Activated CD4-positive, alpha-beta T cell treated with anti-CD3 and anti-CD28 coated beads, Interleukin-2, amount 50 U/mL, for 16 hours (primary cell): ENCODE measurements at regions not wholly inside any gene's neighbourhood (a gene's known extent, or its start where the extent isn't known, plus 50 kb on each side); places are given as distances from the start of the nearest gene placed in this dataset.
"Not testable (repeated sequence)": the region's sequence is repeated elsewhere in the genome, so short reads cannot be mapped to it uniquely, and the experiment has no call there.

Experiments used
- DNase-seq: peaks from one replicate; pipeline ENCODE4 v3.0.0-alpha.2; 2020

DNA sequence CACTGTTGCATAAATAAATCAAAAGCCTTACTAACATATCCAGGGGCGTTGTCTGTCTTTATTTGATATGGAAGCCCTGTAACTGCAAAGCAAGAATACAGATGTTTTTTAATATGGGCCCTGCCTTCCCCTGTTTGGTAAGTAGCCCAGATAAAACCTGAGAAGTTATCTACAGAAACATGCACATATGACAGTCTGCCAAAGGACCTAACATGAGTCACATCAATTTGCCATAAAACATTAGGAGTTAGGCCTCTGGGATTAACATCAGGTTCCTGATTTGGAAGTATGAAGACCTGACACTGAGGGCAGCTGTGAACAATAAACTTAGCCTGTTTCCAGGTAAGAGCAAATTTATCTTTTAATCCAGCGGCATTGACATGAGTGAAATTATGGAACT is 1588.8 kb downstream of the REEP3 start:
- DNase-seq: no peak

DNA sequence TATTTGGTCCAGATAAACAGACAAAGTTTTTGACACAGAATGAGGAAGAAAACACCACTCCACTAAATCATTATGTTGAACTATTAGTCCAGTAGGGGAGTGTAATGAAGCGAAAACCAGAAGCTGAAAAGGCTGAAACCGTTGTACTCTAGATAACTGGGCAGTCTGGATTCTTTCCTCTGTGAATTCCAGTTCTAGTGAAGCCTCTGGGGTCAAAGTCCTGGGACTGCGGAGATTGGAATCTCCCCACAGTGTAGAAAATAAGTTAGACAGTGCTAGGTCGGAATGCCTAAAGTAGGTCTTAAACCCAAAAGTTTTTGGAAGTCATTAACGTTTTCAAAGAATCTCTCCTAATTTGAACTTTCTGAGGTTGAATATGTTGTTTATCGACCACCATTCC is 1589.9 kb downstream of the REEP3 start:
- DNase-seq: not testable (repeated sequence)

DNA sequence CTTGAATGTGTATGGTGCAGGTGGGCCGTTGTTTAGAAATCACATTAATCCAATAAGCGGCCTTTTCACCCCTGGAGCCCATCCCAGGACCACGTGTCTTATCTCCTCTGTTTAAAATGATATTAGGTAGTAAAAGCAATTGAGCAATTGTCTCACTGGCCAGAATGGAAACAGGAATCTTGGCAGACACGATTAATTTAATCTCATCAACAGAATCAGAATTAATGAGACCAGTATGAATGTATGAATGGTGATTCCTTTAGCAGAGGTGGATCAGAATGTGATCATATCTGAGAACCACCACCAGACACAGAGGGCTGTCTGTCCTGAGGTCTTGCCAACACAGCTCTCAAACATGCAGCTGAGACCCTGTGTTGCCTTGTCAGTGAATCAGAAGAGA is 1591.4 kb downstream of the REEP3 start:
- DNase-seq: no peak

DNA sequence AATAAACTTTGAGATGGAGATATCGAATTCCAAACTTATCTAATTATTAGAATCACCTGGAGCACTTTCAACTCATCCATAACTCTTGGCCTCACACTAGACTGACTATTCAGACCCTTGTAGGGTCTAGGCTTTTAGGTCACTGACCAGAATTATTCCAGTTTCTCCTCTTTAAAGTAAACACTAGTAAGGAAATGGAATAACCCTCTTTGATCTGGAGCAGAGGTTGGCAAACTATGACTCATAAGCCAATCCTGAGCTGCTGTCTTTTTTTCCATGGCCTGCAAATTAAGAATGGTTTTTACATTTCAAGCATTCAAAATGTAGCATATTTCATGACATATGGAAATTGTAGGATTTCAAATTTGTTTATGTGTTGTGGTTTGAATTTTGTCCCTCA is 1601.9 kb downstream of the REEP3 start:
- no peak for DNase-seq

DNA sequence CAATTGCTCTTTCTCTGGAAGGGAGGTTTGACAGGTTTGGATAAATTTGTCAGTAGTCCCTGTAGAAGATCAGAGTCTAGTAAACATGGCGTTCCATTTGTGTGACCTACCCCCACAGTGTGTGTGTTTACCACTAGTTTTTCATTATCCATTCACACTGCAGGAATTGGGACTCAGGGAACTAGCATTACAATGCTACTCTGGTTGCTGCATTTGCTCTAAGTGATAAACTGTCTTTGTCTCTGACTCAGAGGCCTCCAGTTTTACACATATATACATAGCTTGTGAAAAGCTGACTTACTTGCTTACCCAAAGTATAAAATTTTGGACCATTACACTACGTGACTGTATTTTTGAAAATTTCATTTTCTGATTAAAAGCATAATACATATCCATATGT is 1604.0 kb downstream of the REEP3 start:
- no peak for DNase-seq

DNA sequence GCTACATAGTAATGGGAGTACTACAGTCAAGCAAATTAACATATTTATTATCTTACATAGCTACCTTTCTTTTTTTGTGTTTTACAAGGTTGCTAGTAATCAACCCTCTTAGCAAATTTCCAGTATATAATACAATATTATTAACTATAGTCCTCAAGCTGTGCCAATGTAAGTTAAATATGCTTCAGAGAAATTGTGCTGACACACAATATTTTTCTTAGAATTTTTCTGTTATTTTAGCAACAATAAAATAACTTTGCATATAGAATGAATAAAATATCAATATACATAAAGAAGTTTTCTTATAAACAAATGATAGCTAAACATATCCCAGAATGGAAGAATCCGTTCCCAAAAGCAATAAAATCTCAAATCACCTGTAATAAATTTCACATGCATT is 1605.1 kb downstream of the REEP3 start:
- no peak for DNase-seq

DNA sequence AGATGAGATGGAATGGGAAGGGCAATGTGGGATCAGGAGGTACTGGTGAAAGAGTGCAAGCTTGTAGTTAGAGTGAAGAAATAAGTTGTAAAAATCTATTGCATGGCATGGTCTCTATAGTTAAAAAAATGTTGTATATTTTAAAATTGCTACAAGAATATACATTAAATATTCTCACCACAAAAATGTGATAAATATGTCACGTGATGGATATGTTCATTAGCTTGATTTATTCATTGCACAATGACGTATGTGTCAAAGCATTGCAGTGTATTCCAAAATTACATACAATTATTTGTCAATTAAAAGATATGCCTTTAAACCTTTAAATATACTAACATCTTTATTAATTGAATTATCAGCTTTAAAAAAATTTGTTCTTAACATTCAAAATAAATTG is 1607.1 kb downstream of the REEP3 start:
- DNase-seq: no peak

DNA sequence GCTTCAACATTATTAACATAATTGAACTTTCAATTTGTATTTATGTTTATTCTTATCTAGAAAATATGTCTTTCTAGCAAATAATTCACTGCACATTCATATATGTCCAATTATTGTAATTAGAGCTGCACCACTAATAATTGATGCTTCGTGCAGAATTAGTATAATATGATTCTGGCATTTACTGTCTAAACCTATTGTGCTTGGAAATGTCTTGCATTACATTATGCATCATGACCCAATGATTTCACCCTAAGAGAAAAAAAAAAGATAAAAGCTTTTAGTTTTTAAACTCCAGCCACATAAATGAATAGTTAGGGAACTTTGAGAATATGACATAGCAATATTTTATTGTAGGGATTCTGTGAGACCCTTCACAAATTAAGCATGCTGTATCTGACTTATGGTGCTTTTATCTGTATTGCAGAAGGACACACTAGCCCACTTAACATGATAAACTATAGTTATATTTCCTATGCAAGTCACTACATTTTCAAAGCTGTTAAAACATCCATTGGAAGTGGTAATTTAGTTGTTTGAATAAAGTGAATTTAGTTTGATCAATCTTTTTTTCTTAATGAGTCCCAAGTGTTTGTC is 1609.1 kb downstream of the REEP3 start:
- DNase-seq: no peak

DNA sequence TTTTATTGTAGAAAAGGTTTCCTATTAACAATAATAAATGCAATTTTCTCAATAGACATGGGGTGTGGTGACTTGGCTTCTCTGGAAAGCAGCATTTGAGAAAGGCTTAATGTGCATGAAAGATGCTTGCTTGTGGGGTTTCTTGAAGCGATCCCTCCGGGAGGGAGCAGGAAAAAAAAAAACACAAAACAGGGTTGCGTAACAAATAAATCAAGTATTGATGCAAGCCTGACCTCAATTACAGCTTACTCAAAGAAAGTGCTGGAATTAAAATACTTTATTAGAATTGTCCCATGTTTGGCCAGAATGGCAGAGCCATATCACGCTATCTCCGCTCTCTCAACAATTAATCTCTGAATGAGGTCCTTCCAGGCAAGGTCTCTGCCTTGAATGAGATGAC is 1612.5 kb downstream of the REEP3 start:
- DNase-seq: no peak

DNA sequence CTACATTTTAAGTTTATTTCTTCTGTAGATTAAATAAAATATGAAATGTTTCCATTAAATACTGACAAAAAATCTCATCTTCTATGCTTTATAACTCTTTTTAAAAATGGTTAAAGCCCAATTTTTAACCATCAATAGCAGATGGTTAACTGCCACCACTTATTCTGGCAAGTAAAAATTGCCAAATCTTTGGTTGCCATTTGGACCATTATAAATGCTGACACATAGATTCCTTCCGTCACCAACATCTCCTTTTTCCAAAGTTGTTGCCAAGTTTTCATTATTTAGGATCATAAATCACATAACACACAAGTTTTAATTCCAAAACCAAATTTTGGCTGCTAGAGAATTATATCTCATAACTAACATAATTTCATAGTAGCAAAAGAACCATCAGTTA is 1614.3 kb downstream of the REEP3 start:
- DNase-seq: no peak

DNA sequence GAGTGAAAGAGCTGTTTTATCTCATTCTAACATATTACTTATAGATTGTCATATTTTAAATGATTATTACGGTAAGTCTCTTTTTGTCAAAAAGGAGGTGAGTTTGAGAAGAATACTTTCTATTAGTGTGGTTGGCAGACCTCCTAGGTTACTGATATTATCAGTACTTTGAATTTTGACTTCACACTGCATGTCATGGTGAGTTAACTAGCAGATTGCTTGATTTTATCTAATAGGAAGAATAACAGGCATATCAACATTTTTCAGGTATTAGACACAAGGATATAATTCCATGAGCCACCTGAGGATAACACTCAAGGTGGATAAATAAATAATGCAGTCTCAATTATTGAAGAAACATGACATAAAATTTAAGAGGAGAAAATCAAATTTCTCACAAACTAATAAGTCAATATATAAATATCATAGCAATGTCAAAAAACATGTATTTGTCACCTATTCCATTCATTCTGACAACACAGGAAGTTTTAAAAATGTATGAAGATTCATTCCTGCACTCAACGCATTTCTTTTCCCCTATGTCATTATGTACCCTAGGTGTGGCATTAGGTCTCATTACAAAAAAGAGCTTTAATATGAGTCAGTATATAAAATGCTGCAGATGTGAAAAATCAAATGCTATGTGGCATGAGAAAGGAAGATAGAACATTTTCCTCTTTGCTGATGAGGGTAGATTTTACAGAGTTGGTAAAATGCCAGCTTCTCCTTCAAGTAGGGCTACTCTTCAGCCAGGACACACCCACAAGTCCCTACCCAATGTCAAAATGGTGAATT is 1621.6 kb downstream of the REEP3 start:
- DNase-seq: no peak

DNA sequence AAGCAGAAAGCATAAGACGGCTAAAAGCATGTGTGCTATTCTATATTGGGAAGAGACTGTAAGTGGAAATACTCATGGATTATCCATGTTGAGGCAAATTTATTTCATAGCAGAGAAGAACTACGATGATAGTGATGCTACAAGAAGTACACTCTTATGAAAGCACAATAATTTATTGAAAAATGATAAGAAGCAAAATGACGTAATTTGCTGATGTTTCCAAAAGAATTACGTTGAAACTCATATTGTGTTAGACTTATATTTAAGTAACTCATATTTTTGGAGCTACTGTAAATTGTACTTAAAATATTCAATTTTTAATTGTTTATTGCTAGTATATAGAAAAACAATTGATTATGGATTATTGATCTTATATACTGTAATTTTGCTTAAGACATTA is 1622.5 kb downstream of the REEP3 start:
- no peak for DNase-seq

DNA sequence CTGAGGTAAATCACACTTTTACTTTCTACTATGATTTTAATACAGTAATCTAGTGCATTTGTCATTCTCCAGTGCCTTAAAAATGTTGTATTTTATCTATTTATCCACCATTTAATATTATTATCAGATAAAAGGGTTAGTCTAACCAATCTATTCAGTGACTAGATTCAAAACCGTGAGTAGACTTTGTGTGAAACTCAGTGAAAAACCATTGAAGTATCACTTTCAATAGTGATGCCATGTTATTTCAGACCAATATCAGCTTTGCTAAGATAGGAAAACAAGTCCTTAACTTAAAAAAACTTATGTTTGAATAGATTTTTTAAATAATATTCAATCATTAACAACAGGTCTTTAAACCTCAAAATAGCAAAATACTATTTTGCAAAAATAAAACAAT is 1628.7 kb downstream of the REEP3 start:
- DNase-seq: no peak

DNA sequence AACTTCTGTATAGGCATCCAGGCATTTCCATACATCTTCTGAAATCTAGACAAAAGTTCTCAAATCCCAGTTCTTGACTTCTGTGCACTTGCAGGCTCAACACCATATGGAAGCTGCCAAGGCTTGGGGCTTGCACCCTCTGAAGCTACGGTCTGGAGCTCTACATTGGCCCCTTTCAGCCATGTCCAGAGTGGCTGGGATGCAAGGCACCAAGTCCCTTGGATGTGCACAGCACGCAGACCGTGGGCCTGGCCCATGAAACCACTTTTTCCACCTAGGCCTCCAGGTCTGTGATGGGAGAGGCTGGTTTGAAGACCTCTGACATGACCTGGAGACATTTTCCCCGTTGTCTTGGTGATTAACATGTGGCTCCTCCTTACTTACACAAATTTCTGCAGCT is 1645.1 kb downstream of the REEP3 start:
- no peak for DNase-seq

DNA sequence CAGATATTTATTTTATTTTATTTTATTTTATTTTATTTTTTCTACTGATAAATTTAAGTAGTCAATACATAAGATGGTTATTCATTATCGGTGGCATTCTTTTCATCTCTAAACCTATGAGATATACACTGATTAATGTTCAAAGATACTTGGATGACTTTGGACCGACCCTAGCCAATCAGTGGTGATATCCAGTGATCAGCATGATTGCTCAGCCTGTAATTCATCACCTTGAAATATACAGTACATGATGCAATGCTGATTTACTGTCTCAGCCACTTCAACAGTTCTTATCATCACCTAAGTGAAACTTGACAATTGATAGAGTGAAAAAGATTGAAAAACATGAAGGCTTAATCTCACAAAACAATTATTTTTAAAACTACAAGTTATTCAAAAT is 1651.0 kb downstream of the REEP3 start:
- DNase-seq: no peak

DNA sequence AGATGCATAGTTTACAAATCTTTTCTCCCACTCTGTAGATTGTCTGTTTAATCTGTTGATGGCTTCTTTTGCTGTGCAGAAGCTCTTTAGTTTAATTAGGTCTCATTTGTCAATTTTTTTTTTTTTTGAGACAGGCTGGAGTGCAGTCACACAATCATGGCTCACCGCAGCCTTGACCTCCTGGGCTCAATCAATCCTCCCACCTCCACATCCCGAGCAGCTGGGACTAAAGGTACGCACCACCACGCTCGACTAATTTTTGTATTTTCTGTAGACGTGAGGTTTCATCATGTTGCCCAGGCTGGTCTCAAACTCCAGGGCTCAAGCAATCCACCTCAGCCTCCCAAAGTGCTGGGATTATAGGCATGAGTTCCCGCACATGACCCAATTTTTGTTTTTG is 1655.8 kb downstream of the REEP3 start:
- no peak for DNase-seq

DNA sequence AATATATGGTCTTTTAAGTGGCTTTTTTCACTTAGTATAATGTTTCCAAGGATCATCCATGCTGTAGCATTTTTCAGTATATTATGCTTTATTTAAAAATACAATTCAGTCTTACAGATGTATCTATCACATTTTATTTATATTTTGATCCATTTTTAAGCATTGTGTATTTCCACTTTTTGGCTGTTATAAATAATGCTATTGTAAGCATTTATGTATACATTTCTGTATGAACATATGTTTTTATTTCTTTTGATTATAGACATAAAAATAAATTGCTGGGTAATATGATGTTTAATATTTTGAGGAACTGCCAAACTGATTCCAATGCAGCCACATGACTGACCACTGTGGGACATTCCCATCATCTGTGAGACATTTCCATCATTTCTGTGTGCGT is 1662.0 kb downstream of the REEP3 start:
- DNase-seq: no peak

DNA sequence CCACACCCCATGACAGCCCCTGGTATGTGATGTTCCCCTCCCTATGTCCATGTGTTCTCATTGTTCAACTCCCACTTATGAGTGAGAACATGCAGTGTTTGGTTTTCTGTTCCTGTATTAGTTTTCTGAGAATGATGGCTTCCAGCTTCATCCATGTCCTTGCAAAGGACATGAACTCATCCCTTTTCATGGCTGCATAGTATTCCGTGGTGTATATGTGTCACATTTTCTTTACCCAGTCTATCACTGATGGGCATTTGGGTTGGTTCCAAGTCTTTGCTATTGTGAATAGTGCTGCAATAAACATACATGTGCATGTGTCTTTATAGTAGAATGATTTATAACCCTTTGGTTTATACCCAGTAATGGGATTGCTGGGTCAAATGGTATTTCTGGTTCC is 1665.5 kb downstream of the REEP3 start:
- DNase-seq: not testable (repeated sequence)

DNA sequence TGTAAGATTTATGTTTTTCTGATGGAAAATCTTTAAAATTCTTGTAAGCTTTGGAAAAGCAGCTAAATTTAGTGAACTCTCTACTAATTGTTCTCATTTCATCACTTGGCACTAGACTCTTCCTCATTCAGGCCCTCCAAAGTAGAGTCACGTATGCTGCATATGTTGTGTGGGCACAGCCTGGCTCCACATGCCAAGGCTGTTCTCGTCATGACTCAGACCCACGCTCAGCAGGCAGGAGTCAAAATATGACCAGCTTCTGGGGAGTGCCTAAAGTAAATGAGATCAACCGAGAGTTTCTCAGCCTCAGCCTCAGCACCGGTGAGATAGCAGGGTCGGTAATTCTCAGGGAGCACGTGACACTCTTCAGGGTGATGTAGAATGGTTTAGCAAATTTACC is 1672.9 kb downstream of the REEP3 start:
- DNase-seq: no peak

DNA sequence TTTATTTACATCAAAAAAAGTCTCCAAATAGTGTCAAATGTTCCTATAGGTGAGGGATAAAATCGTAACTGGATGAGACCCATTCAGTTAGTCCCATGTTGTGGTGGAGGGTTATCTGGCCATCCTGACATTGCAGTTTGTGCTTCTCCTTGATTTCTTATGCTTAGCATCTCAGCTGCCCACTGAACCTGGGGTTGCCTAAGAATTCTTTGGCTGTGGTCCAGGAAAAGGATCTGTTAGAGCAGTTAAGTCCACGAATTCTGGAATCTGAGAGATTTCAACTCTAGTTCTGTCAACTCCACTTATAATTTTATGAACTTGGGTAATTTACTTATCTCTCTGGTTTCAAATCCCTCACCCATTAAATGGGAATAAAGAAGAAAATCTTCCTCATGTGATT is 1673.4 kb downstream of the REEP3 start:
- DNase-seq: no peak

DNA sequence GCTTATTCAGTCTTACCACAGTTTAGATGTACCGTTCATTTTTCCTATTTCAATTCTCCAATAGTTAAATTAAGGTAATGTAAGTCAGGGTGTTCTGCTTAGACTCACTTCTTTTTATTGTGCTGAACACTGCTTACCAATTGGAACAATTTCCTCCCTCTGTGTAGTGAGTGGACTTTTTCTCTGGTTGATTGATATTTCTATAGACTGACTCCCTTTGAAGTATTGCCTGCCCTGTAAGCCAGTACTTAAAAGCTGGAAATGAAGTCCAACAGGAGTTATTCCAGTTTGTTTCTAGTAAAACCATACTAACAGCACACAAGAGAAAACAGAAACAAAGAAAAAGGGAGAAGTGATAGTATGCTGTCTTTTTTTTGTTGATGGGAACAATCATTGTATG is 1674.9 kb downstream of the REEP3 start:
- DNase-seq: no peak

DNA sequence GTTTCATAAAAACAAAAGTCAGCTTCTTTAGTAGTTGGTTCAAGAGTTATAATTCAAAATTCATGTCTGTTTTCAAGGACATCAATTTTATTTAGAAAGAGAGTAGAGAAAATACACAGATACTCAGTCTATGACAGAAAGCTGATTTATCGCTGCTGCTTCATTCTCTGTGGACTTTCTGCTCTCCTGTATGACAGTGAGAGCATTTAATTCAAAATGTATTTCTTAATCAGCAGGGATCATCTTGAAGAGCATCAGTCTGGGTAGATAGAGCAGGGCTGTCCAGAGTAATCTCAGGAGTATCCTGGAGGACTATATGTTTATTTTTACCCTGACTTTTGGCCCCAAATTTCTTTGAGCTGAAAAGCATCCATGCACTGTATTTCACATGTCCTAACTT is 1676.7 kb downstream of the REEP3 start:
- no peak for DNase-seq

DNA sequence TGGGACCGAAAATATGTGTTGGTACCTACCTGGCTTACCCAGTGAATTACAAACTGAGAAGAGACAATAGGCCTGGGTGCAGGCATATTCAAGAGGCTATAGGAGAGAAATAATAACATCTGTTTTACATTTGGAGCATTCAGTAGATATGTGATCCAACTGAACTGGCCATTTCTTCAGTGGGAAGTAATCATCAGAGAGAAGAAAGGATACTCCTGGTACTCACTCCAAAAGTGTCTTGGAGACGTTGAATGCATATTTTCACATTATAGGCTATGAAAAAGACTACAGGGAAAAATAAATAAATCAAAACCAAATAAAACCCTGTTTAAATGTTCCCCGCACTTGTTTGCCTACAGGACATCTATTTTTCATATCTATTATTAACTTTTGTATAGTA is 1680.3 kb downstream of the REEP3 start:
- no peak for DNase-seq

DNA sequence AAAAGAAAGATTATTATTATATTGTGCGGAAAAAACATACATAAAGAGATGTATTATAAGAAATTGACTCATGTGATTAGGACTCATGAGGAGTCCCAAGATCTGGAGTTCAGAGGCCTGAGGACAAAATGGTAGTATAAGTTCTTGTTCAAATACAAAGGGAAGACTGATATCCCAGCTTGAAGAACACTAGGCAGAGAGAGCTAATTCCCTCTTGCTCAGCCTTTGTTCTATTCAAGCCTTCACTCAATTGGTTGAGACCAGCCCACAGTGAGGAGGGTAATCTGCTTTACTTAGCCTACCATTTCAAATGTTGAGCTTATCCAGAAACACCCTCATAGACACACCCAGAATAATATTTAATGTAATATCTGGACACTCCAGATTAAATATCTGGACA is 1683.8 kb downstream of the REEP3 start:
- no peak for DNase-seq

DNA sequence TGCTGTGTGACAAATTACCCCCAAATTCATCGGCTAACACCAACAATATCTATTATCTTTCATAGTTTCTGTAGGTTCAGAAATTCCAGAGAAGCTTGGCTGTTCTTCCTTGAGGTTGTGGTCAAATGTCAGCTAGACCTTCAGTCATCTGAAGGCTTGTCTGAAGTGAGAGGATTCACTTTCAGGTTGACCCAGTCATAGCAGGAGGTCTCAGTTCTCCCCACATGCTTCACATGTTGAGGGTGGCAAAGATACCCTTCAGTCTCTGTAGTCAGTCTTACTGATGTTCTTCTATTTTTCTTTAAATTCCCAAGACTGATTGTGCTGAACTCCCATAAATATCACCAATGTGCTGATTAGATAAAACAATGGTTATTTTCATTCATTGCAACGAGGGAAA is 1692.0 kb downstream of the REEP3 start:
- no peak for DNase-seq
